GM11168 (cell line): ENCODE measurements at regions not wholly inside any gene's neighbourhood (a gene's known extent, or its start where the extent isn't known, plus 50 kb on each side); places are given as distances from the start of the nearest gene placed in this dataset.
"Not testable (repeated sequence)": the region's sequence is repeated elsewhere in the genome, so short reads cannot be mapped to it uniquely, and the experiment has no call there.

Experiments
- in situ Hi-C: fragments of 300-500 bp; cut with MboI; formaldehyde crosslinking; loops from one replicate; pipeline ENCODE4 v1.12.0; 2022; ENCODE audit warnings: low sequenced_read_pairs; ENCODE audit not compliant: unreplicated experiment

DNA sequence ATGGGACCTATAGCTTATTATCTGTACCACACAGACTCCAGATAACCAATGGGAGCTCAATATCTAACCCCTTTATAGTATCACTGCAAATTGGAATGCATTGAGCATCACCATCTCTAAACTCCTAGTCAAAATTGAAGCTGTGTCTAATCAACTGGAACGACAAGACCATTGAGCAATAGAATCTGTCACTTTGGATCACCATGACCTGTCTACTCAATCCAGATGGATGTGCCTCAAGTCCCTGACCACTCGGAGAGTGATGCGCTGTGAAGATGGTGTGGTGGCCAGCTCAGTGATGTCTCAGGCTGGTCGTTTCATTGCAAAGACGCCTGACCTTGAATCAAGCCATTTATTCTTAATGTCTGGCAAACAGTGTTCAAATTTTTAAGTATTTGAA is 160.5 kb downstream of the SEMA6D start:
- in situ Hi-C loops: no loop called here

DNA sequence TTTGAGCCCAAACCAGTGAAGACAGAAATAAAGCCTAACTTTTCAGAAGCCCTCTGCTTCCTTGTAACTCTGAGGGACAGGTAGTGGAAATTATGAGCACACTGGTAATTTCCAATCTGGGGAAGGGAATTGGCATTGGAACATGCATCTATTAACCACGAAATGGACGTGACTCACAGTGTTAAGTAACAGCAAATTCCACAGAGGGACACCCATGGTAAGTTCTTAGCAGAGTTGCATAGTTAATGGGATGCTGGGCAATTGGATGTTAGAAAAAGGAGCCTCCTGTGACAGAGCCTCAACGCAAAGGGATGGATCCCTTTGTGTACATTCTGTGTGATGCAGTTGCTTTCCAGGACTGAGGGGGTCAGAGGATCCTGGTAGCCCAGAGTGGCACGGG is 168.6 kb downstream of the SEMA6D start:
- in situ Hi-C loops: no loop called here

DNA sequence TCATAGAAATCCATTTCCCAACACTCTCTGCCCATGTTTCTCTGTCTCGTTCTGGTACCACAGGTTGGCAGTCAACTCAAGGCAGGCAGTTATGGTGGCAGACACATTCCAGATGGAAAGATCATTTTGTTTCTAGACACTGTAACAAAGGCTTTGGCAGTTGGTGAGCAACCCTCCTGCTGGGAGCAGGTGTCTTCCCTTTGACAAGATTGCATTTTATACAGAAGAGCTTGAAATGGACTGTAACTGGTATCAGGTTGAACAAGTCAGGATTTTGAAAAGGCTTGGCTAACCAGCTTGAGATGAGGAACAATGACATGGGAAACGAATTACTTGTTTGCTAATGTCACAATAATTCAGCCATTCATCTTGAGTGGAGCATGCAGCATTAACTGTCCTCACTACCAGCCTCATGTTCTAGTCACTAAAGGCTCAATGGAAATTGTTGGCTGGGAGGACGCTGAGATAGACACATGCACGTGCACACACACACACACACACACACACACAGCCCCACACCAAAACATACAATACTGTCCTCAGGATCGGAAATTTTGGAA is 170.0 kb downstream of the SEMA6D start:
- in situ Hi-C loops: no loop called here

DNA sequence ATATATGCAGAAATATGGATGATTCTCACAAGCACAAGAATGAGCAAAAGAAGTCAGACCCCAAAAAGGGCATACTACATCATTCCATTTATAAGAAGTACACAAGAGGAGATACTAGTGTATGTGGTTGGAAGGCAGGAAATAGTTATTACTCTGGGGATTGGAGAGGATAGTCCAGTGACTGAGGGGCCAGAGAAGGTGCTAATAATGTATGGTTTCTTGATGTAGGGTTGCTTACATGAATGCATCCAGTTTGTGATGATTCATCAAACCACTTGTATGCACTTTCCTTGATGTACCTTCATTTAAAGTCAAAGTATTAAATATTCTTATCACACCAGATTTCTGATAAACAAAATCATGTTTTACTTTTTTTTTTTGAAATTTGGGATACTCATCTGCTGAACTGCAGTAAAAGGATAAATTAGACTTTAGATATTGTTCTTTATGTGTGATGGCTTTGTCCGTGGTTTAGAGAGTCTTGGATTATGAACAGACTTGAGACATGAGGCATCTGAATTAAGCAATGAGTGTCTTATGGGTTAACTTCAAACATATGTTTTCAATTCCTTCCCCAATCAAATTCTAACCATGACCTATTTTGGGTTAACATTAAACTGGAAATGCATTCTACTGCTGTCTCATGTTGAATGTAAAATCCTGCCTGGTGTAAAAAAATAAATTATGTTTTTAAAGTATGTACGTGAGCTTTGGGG is 171.2 kb downstream of the SEMA6D start:
- in situ Hi-C loops: no loop called here

DNA sequence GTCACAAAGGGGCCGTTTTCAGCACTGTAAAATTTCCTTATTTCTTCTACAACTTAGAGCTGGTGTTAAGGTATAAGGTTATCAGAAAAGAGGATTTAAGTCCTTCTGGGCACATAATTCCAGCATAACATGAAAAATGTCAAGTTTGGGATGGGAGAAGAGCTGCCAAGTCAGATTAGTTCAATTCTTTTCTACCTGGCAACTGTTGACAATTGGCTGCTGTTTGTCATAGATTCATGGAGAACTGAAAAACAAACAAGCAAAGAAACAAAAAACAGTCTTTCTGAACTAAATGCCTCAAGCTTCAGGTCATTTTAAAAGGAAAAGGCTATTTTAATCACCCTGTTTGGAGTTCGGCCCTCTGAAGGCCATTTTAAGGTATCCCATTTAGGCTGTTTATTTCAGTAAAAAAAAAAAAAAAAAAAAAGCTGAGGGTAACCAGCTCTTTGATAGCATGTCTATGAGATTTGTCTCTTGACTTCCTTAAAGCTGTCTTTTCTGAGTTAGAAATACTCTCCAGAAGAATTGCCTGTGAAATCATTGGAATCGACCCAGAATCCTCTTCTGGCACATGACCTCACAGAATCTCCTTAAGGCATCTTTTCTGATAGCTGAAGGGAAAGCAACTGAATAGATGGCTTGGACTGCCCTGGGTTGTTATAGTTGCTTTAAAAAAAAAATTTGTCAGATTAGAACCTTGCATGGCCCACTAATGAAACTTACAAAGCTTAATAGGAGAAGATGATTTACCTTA is 173.3 kb downstream of the SEMA6D start:
- in situ Hi-C loops: no loop called here

DNA sequence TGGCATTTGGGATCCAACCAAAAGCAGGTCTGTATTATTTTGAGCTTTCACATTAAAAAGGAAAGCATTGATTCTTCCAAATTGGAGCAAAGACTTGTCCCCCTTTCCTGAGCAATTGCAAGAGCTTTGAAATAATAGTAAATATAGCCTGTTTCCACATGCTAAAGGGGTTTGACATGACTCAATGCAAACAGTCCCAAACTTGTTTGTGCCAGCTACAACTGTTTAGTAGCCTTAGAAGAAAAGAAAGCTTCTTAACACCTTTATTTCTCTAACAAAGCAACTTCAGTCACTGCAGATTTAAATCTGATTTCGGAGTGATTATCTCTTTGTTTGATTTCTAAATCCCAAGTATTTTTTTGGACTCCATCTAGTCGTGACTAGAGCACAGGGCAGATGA is 180.2 kb downstream of the SEMA6D start:
- in situ Hi-C loops: no loop called here

DNA sequence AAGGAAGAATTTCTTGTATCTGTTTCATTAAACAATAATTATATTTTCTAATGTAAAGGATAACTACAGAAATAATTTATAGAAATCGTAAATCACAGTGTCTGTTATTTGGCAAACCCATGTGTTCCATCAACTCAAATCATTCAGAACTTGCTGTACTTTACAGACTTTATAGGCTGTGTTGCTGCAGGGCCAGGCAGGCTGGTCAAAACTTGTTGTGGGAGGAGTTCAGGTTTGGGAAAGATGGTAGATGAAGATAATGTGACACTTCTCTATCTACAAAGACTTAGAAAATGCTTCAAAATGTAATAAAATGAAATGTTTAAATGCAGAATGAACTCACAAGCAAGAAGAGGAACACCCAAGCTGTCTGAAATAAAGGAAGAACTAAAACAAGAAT is 183.4 kb downstream of the SEMA6D start:
- in situ Hi-C loops: no loop called here

DNA sequence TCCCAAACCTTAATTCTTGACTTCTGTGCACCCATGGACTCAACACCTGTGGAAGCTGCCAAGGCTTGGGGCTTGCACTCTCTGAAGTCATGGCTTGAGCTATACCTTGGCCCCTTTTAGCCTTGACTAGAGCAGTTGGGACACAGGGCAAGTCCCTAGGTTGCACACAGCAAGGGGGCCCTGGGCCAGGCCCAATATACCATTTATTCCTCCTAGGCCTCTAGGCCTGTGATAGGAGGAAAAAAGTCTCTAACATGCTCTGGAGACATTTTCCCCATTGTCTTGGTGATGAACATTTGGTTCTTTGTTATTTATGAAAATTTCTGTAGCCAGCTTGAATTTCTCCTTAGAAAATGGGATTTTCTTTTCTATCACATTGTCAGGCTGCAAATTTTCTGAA is 186.1 kb downstream of the SEMA6D start:
- in situ Hi-C loops: no loop called here

DNA sequence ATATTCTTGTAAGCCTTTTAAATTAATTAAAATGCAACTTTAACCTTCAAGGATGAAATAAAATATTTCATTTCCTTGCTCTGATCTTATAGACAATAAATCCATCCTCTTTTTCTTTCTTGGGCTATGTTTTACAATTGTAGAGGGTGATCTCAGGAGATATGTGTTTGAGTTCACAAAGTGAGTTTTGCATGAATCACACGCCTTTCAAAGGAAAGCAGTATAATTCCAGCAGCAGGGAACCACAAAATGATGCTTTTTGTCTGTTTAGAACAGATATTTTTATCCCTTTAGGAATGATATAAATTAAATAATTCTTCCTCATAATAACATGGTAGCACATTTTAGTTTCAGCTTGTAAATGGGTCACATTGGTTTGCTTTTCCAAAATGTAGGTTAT is 191.2 kb downstream of the SEMA6D start:
- in situ Hi-C loops: no loop called here

DNA sequence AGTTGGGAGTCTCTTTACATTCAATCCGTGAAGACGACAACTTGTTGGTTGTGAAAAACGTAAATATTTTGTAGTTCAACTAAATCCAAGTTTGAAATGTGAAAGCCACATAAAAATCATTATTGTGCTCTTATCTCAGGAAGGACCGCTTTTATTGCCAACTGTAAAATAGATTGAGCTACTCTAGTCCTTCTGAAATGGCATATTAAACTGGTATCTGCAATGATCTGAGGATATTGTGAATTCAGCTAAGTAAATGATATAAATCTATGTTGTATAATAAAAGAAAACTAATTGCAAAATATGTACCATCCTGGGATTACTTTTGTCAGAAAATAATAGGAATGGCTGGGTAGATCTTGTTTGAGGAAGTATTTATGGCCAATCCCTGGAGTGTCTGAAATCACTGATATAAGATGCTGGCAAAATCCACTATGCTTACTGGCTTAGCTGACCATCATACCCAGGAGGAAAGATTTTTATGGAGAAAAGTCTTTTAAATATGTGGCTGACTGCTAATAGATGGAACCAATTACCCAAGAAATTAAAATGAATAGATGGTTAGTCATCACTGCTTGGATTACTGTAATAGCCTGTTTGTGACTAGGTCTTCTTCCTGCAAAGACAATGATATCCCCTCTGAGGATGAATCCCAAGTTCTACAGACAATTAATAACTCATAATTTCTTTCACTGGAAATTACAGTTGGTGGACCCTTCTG is 191.8 kb downstream of the SEMA6D start:
- in situ Hi-C loops: no loop called here

DNA sequence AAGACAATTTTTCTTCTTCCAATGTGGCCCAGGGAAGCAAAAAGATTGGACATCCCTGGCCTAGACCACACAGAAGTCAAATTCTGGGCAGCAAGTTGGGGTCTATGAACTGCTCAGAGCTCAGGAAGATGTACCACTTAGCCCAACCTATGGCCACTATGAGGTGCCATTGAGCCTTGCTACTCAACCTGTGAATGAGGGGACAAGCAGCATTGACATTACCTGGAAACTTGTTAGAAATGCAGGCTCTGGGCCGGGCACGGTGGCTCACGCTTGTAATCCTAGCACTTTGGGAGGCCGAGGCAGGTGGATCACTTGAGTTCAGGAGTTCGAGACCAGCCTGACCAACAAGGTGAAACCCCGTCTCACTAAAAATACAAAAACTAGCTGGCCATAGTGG is 195.6 kb downstream of the SEMA6D start:
- in situ Hi-C loops: not testable (repeated sequence)

DNA sequence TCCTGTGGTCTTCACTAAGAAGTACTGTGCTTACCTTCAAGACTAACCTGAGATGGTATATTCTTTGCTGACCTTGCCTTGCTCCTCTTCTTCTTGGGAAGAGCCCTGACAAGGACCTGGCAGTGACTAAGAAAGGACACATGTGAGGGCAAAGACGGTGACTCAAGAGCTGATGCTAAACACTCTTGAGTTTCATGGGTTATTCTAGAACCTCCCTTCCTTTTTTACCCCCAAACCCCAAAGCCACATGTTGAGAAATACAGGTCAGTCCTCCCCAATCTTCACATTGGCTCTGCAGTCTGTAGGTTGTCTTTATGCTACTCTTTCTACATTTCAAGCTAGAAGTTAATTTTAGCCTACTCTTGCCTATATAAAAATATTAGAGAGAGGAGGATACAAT is 200.6 kb downstream of the SEMA6D start:
- in situ Hi-C loops: no loop called here

DNA sequence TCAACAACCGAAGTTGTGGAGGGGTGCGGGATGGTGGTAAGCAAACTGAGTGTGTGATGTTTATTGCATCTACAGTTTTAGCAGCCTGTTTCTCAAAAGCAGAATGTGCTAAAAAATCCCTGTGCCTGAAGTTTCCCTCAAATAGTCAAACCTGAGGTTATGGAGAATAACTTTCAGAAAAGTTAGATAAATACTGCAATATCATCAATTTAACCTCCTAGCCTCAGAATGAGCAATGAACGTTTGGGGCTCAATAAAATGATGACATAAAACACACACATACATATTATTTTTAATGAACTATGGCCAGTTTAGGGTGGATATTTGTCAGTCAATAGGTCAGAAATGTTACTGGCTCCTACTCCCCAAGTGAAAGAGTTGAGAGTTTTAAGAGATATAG is 201.6 kb downstream of the SEMA6D start:
- in situ Hi-C loops: no loop called here

DNA sequence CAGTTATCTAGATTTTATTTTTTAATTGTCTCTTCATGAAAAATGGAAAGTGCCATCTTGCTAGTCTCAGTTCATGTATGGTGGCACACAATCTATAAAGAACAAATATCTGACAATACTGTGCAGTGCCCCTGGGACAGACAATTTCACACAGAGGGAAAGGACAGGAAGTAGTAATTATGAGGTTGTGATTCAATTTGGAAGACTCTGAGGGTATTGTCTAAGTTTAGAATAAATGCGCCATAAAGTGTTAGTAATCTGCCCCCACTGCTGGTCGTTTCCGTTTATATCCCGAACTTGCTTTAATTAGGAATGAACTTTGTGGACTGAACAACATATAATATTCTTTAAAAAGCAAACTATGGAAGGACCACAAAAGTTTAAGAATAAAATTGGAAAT is 196.4 kb upstream of the SLC24A5 start:
- in situ Hi-C loops: no loop called here

DNA sequence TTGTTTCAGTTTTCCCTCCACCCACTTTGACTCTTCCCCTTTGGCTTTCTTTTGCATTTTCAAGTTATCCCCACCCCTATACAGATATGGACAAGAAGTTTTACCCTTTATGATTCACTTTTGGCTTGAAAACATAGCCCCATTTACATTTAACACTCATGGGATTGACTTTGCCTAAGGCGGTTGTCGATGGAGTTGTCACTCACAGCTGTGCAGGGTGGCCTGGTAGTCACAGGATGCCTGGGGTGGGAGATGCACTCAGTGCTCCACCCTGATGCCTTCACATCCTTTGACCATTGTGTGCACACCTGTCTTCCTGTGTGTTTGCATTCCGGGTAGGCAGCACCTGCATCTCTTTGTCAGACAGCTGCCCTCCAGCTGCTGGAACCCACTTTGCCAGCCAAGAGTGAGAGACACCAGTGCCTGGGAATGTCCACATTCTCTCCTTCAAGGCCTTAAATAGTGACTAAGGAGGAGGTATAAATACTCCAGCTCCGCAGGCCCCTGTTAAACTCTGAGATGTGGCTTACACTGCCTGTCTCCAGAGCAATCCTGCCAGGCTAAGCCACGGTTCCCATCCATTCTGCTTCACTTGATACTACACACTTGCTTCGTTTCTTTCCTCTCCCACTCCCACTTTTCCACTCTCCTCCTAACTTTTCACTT is 191.5 kb upstream of the SLC24A5 start:
- in situ Hi-C loops: no loop called here

DNA sequence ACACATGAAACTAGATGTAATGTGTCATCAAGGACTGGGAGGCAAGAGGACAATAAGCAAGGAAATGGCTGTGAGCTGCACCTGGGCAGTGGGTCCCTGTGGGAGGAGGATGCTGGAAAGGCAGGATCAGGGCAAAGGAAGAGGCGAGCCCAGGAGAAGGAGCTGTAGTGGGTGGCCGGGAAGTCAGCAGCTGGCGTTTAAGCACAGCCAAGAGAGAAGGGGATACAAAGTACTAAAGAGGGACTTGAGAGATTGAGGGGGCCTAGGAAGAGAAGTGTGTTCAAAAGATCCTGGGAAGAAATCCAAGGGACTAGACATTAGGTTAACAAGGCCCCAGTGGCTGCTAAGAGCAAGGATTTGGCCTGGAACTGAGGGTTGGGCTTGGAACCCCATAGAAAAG is 188.5 kb upstream of the SLC24A5 start:
- in situ Hi-C loops: no loop called here

DNA sequence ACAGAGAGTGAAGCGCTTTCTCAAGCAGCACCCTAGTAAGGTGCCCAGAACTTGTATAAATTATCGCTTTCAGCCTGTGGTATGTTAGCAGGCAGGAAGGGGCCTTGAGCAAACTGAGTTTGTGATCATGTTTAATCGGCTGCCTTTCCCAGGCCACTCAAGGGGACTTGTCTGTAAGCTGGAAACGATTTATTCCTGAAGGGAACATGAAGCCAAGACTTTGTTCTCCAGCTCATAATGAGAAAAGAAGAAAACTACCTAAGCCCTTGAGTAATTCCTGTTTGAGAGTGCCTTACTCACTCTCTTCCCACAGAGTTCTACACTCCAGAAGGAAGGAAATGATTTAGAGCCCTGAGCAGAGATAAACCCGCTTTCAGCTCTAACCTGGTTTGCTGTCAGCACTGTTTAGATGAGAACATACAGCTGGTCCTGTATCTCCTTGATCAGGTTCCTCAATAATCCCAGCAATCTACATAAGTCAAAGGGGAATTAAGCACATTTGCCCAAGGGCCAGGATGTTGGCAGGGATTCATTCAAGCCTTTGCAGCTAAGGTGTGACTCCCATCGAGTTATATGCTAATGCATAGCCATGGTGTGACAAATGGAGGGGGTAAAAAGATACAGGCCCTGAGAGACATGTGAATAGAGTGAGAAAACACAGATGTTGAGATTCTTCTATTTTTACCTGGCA is 187.7 kb upstream of the SLC24A5 start:
- in situ Hi-C loops: no loop called here

DNA sequence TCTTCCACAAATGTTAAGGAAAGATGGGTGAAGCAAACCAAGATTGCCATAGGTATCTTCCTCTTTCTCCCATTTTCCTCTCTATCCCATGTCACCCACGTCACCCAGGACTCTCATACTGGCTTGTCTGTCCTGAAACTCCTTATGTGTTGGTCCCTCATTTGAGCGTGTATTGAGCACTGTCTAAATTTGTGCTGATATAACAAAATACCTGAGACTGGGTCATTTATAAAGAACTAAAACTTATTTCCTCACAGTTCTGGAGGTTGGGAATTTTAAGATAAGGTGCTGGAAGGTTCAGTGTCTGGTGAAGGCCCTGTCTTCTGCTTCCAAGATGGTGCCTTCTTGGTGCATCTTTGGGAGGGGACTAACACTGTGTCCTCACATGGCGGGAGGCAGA is 186.9 kb upstream of the SLC24A5 start:
- in situ Hi-C loops: no loop called here

DNA sequence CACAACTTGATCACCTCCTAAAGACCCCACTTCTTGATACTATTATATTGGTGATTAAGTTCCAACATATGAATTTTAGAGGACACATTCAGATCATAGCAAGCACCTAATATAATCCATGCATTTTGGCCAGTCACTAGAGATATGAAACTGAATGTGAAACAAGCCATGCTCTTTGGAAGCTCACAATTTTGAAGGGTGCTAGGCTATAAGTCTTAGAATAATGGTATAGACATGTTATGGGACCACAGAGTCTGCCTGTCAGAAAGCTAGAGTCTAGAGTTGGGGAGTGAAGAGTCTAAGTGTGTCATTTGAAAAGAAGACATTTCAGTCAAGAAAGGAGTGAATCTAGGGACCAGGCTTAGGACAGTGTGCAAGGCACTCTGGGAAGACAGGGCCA is 186.4 kb upstream of the SLC24A5 start:
- in situ Hi-C loops: no loop called here

DNA sequence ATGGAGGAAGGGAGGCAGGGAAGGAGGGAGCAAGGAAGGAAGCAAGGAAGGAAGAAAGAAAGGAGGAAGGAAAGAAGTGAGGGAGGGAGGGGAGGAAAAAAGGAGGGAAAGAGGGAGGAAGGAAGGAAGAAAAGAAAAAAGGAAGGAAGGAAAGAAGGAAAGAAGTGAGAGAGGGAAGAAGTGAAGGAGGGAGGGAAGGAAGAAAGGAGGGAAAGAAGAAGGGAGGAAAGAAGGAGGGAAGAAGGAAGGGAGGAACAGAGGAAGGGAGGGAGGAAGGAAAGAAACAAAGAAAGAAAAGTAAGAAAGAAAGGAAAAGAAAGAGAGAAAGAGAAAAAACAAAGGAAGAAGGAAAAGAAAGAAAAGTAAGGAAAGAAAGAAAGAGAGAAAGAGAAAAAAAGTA is 183.0 kb upstream of the SLC24A5 start:
- in situ Hi-C loops: no loop called here
